ENCODE measurements at regions not wholly inside any gene's neighbourhood (a gene's known extent, or its start where the extent isn't known, plus 50 kb on each side); places are given as distances from the start of the nearest gene placed in this dataset.

- no peak for TF ChIP-seq REST (IDR thresholded peaks at IDR 0.05; ENCODE audit: insufficient read depth in 1 of 2, low read depth in 2 of 2, low read length in 1 of 2)
- no peak for TF ChIP-seq CTCF (IDR thresholded peaks at IDR 0.05)
Measured at GRCh38 chr3:35437381-35437780, 201.9 kb upstream of the ARPP21 start.
